ENCODE measurements at regions not wholly inside any gene's neighbourhood (a gene's known extent, or its start where the extent isn't known, plus 50 kb on each side); places are given as distances from the start of the nearest gene placed in this dataset.

DNA sequence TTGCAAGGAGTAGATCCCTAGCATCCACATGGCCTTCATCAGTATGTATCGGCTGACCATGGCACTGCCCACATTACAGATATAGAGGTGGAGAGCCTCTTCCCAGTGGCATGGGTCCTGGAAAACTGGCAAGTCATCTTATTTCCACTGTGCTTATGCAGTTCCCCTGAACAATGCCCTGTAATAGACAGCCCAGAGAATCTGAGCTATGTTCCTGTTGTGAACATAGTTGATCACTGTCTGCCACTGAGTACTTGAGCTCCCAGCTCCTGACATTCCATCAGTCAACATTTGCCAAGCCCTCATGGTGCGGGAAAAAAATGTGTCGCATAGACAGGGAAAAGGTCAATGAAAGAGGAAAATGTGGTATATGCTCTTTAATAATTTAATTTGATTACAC is 861.9 kb downstream of the CDY2B start:
- TF ChIP-seq FOXA1 (IDR thresholded peaks at IDR 0.05) (no peak), GABPA (IDR thresholded peaks at IDR 0.05 in 1 of 2, conservative IDR thresholded peaks at IDR 0.05 in 1 of 2) (no peak), EGR1 (IDR thresholded peaks at IDR 0.05; ENCODE audit: low read depth in 2 of 2) (no peak), SP1 (IDR thresholded peaks at IDR 0.05) (no peak), HNF4G (IDR thresholded peaks at IDR 0.05) (no peak), FOXA2 (IDR thresholded peaks at IDR 0.05) (no peak)
- TF ChIP-seq, protein P1, sequence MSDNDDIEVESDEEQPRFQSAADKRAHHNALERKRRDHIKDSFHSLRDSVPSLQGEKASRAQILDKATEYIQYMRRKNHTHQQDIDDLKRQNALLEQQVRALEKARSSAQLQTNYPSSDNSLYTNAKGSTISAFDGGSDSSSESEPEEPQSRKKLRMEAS (IDR thresholded peaks at IDR 0.05), result no peak
- TF ChIP-seq, protein P2, sequence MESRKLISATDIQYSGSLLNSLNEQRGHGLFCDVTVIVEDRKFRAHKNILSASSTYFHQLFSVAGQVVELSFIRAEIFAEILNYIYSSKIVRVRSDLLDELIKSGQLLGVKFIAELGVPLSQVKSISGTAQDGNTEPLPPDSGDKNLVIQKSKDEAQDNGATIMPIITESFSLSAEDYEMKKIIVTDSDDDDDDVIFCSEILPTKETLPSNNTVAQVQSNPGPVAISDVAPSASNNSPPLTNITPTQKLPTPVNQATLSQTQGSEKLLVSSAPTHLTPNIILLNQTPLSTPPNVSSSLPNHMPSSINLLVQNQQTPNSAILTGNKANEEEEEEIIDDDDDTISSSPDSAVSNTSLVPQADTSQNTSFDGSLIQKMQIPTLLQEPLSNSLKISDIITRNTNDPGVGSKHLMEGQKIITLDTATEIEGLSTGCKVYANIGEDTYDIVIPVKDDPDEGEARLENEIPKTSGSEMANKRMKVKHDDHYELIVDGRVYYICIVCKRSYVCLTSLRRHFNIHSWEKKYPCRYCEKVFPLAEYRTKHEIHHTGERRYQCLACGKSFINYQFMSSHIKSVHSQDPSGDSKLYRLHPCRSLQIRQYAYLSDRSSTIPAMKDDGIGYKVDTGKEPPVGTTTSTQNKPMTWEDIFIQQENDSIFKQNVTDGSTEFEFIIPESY (IDR thresholded peaks at IDR 0.05), result no peak
- Histone ChIP-seq H3K27ac (ENCODE audit: low read depth in 1 of 2, low read length in 2 of 2) (no peak overlapping the region), H3K27me3 (ENCODE audit: control insufficient read depth in 4 of 4, insufficient read depth in 4 of 4, low read length in 3 of 4) (no peaks in the 10 kb centered on the region), H3K36me3 (ENCODE audit: control insufficient read depth in 4 of 4, insufficient read depth in 3 of 4, low read depth in 1 of 4, low read length in 3 of 4) (no peaks in the 10 kb centered on the region), H3K9me3 (ENCODE audit: control insufficient read depth in 4 of 4, low read length in 3 of 4) (no peaks in the 10 kb centered on the region), H3K9ac (ENCODE audit: low read depth in 1 of 2, low read length in 2 of 2) (no peak overlapping the region), H3K4me1 (ENCODE audit: control insufficient read depth in 4 of 4, insufficient read depth in 4 of 4, low read length in 3 of 4) (no peaks in the 10 kb centered on the region), H3K4me3 (ENCODE audit: low read depth in 1 of 3, low read length in 3 of 3) (no peak overlapping the region)
- 89% methylated on average over 3 of the region's 3 CpGs for WGBS
- DNase-seq (ENCODE audit: low spot score), result no peak

DNA sequence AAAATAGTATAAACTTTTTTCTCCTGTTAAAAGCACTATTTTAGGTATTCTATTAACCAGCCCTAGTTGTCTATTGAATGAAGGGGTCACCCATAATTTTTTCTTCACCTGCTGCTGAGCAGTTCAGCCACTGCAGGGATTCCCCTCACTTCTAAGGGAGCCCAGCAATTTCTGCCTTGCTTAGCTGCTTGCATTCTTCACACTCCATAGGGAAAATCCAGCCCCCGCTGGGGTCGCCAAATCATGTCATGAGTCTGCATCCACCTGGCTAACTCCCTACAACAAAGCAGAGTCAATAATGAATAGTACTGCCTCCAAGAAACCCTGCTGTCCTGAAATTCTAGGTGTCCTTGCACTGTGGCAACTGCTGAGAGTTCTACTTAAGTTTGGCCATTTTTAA is 886.5 kb downstream of the CDY2B start:
- no peak overlapping the region for H3K27ac ChIP-seq (ENCODE audit: low read depth in 1 of 2, low read length in 2 of 2)
- H3K9me3 ChIP-seq (ENCODE audit: control insufficient read depth in 4 of 4, low read length in 3 of 4), result no peaks in the 10 kb centered on the region
- no peak overlapping the region for H3K4me3 ChIP-seq (ENCODE audit: low read depth in 1 of 3, low read length in 3 of 3)
- no peaks in the 10 kb centered on the region for H3K4me1 ChIP-seq (ENCODE audit: control insufficient read depth in 4 of 4, insufficient read depth in 4 of 4, low read length in 3 of 4)
- no peak overlapping the region for H3K9ac ChIP-seq (ENCODE audit: low read depth in 1 of 2, low read length in 2 of 2)
- WGBS, result 77% methylated on average over 2 of the region's 2 CpGs
- H3K27me3 ChIP-seq (ENCODE audit: control insufficient read depth in 4 of 4, insufficient read depth in 4 of 4, low read length in 3 of 4), result no peaks in the 10 kb centered on the region
- no peaks in the 10 kb centered on the region for H3K36me3 ChIP-seq (ENCODE audit: control insufficient read depth in 4 of 4, insufficient read depth in 3 of 4, low read depth in 1 of 4, low read length in 3 of 4)
- no peak for DNase-seq (ENCODE audit: low spot score)
- TF ChIP-seq, protein P1 (IDR thresholded peaks at IDR 0.05), result no peak
- no peak for TF ChIP-seq GABPA (IDR thresholded peaks at IDR 0.05 in 1 of 2, conservative IDR thresholded peaks at IDR 0.05 in 1 of 2)
- TF ChIP-seq HNF4G (IDR thresholded peaks at IDR 0.05), result no peak
- no peak for TF ChIP-seq YY1 (IDR thresholded peaks at IDR 0.05)
- TF ChIP-seq SP1 (IDR thresholded peaks at IDR 0.05), result no peak
- TF ChIP-seq EGR1 (IDR thresholded peaks at IDR 0.05; ENCODE audit: low read depth in 2 of 2), result no peak
- no peak for TF ChIP-seq TAF1 (conservative IDR thresholded peaks at IDR 0.05)

- TF ChIP-seq, protein P2 (IDR thresholded peaks at IDR 0.05), result no peak
- TF ChIP-seq REST (IDR thresholded peaks at IDR 0.05) (no peak), FOXA2 (IDR thresholded peaks at IDR 0.05) (no peak), HNF4G (IDR thresholded peaks at IDR 0.05) (no peak), JUND (IDR thresholded peaks at IDR 0.05) (no peak)
- TF ChIP-seq, protein P1 (IDR thresholded peaks at IDR 0.05), result no peak
- H3K9me3 ChIP-seq (ENCODE audit: control insufficient read depth in 4 of 4, low read length in 3 of 4), result no peaks in the 10 kb centered on the region
- no peak for DNase-seq (ENCODE audit: low spot score)
These were observed 898.2 kb downstream of the CDY2B start for GRCh38 chrY:16981776-16982175.

More at GRCh38 chrY:16981776-16982175, 898.2 kb downstream of the CDY2B start:
- H3K4me1 ChIP-seq (ENCODE audit: control insufficient read depth in 4 of 4, insufficient read depth in 4 of 4, low read length in 3 of 4), result no peaks in the 10 kb centered on the region
- H3K27me3 ChIP-seq (ENCODE audit: control insufficient read depth in 4 of 4, insufficient read depth in 4 of 4, low read length in 3 of 4), result no peaks in the 10 kb centered on the region
- WGBS, result 73% methylated on average over 1 of the region's 1 CpG
- H3K36me3 ChIP-seq (ENCODE audit: control insufficient read depth in 4 of 4, insufficient read depth in 3 of 4, low read depth in 1 of 4, low read length in 3 of 4), result no peaks in the 10 kb centered on the region
- H3K4me3 ChIP-seq (ENCODE audit: low read depth in 1 of 3, low read length in 3 of 3), result no peak overlapping the region
- H3K9ac ChIP-seq (ENCODE audit: low read depth in 1 of 2, low read length in 2 of 2), result no peak overlapping the region
- no peak overlapping the region for H3K27ac ChIP-seq (ENCODE audit: low read depth in 1 of 2, low read length in 2 of 2)

Measured in liver (tissue), 7 donors.